AG10803 (cell line): ENCODE measurements at regions not wholly inside any gene's neighbourhood (a gene's known extent, or its start where the extent isn't known, plus 50 kb on each side); places are given as distances from the start of the nearest gene placed in this dataset.

Experiments
- DNase-seq: peaks from one replicate; pipeline ENCODE4 v3.0.0; 2010; ENCODE audit warnings: low read depth
- H3K4me3 ChIP-seq: 2 replicates; pipeline ENCODE4 v1.5.1; 2011; ENCODE audit warnings: mild to moderate bottlenecking, low read length, control low read depth
- CTCF ChIP-seq: conservative IDR thresholded peaks from 2 replicates; pipeline ENCODE4 v1.5.1; 2011; ENCODE audit warnings: mild to moderate bottlenecking, low read length, control low read depth, inconsistent platforms

- H3K4me3 ChIP-seq, result no peak overlapping the region
- no peak for DNase-seq
- no peak for TF ChIP-seq CTCF
These were observed 818.7 kb upstream of the GJE1 start for GRCh38 chr6:141313986-141314385.

GRCh38 chr6:141309295-141309694, 823.4 kb upstream of the GJE1 start:
- no peak overlapping the region for H3K4me3 ChIP-seq
- TF ChIP-seq CTCF, result peak; percentile 17; the same call in 1 of the 2 replicates
- DNase-seq, result peak; percentile 18

GRCh38 chr6:141307309-141307998, 825.3 kb upstream of the GJE1 start:
- TF ChIP-seq CTCF, result no peak
- no peak overlapping the region for H3K4me3 ChIP-seq
- DNase-seq, result no peak

DNA sequence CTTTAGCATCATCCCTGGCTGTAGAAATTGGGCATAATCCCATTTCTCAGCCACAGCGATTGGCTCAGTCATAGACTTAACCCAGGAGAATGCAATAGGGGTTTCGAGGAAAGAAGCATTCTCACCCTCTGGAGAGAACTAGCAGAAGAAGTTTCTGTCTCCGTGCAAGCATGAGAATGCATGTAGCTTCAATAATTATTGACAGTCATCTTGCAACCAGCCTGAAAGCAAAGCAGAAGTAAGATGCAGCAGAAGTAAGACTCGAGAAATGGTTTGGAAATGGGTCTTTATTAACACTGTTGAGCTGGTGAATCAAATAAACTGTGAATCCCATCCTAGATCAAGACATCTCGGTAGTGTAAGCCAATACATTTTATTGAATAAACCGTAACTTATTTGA, 828.8 kb upstream of the GJE1 start:
- no peak for DNase-seq
- H3K4me3 ChIP-seq, result no peak overlapping the region
- TF ChIP-seq CTCF, result no peak

- TF ChIP-seq CTCF, result no peak
- DNase-seq, result no peak
- H3K4me3 ChIP-seq, result no peak overlapping the region
These were observed 830.9 kb upstream of the GJE1 start for GRCh38 chr6:141301779-141302178.

DNA sequence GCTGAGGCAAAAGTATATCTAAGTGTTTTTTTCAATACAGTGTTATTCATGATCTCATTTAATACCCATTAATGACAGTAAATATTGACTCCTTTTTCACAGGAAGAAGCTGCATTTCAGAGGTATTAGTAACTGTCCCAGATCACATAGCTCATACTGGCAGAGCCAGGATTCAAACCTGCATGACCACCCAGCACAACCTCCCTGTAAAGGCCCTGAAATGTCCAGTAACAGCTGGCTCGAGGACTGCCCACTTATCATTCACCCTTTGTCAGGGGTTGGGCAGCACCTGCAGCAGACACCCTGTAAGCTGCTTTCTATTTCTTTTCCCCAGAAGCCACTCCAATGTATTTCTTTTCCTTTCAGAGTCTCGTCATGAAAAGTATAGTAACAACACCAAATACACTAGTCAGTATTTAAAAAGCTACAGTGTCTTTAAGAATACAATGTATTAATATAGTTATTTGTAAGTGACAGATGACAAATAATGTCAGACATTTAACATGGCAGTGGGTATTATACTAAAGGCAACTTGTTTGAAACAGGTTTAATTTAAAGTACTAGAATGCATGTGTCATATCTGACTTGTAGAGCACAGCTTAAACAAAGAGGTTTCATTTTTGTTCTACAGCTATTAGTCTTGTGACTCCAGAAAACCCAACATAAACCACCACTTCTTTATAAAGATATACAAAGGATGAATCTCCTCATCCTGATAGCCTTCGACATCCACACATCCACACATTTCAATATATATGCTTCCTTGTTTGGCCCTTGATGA, 841.6 kb upstream of the GJE1 start:
- TF ChIP-seq CTCF, result no peak
- H3K4me3 ChIP-seq, result no peak overlapping the region
- peak; percentile 5 for DNase-seq

- H3K4me3 ChIP-seq, result no peak overlapping the region
- TF ChIP-seq CTCF, result no peak
These were observed 843.8 kb upstream of the GJE1 start for GRCh38 chr6:141288947-141289346.

More at GRCh38 chr6:141288947-141289346, 843.8 kb upstream of the GJE1 start:
- DNase-seq, result no peak
